ENCODE measurements at regions not wholly inside any gene's neighbourhood (a gene's known extent, or its start where the extent isn't known, plus 50 kb on each side); places are given as distances from the start of the nearest gene placed in this dataset.

DNA sequence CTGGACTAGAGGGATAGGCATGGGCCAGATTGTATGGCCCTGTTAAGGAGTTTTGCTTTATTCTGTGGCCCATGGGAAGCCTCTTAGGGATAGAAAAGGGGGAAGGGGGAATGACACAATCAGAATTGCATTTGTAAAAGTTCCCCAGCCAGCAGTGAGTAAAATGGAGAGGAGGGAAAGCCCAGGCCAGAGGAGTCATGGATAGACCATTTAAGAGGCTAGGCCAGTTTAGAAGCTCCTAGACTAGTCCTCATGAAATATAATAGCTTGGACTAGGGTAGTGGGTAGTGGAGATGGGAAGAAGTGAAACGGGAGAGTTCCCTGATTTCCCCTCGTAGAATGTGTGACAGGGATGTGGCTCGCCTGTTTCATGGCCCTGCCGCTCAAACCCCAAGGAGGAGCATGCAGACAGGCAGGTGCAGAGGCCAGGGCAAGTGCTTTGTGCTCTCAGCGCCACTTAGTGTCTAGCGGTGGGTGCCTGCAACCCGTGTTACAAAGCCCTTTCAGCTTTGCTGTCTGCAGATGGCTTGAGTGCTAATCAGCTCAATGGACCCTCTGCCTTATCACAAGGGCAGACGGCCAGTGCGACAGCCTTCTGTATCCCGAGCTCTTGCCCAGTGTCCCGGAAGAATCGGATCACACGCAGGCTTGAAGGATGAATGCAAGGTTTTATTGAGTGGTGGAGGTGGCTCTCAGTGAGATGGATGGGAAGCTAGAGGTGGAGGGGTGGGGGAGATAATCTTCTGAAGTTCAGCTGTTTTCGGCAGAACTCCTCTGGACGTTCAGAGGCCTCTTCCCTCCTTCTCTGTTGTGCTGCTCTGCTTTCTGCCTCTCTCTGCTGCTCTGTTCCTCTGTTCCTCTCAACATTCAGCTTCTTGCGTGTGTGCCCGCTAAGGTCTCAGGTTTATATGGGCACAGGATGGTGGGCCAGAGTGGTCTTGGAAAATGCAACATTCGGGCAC, 141.1 kb downstream of the CEP57L1 start:
- 80 to 81% (median 81%) methylated on average over 17 to 18 of the region's 18 CpGs for WGBS, 3 donors
- H3K4me3 ChIP-seq, result no peak overlapping the region
- H3K9me3 ChIP-seq, result no peaks in the 10 kb centered on the region
- H3K36me3 ChIP-seq (ENCODE audit: insufficient read depth in 1 of 2, low read depth in 1 of 2), result no peaks in the 10 kb centered on the region
- H3K27me3 ChIP-seq (ENCODE audit: insufficient read depth in 3 of 3, low read length in 2 of 3), result no peaks in the 10 kb centered on the region
- ATAC-seq (no peak), DNase-seq (no peak)
- TF ChIP-seq, protein P1, sequence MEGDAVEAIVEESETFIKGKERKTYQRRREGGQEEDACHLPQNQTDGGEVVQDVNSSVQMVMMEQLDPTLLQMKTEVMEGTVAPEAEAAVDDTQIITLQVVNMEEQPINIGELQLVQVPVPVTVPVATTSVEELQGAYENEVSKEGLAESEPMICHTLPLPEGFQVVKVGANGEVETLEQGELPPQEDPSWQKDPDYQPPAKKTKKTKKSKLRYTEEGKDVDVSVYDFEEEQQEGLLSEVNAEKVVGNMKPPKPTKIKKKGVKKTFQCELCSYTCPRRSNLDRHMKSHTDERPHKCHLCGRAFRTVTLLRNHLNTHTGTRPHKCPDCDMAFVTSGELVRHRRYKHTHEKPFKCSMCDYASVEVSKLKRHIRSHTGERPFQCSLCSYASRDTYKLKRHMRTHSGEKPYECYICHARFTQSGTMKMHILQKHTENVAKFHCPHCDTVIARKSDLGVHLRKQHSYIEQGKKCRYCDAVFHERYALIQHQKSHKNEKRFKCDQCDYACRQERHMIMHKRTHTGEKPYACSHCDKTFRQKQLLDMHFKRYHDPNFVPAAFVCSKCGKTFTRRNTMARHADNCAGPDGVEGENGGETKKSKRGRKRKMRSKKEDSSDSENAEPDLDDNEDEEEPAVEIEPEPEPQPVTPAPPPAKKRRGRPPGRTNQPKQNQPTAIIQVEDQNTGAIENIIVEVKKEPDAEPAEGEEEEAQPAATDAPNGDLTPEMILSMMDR (IDR thresholded peaks at IDR 0.05), result no peak
- no peak overlapping the region for H3K27ac ChIP-seq
- intact Hi-C loops (cut with DNase I), result loop anchor here in 1 of 2 donors (10.0 kb wide), 1 partner anchor 48 kb away; no protein-coding TSS in a partner anchor
- peaks cover 25% of the 10 kb centered on the region for H3K4me1 ChIP-seq

DNA sequence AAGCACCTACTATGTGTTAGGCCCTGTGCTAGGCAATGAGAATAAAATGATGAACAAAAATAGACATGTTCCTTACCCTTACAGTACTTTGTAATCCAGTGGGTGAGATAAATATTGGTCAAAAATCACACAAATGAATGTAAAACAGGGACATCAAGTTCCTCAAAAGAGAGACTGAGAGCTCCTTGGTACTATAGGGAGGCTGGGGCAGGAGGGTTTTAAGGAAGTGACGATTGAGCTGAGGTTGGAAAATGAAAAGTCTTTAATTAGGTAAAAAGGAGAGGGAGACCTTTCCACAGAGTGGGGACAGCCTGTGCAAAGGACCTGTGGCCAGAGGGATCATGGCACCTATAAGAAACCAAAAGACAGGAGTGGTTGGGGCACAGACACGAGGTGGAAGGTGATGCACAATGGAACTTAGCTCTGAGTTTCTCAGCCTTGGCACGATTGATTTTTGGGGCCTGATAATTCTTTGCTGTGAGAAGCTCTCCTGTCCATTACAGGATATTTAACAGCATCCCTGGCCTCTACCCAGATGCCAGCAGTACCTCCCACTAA, 140.3 kb downstream of the CEP57L1 start:
- TF ChIP-seq, protein P1 (IDR thresholded peaks at IDR 0.05), result no peak
- DNase-seq (no peak), ATAC-seq (no peak)
- H3K4me3 ChIP-seq, result no peak overlapping the region
- intact Hi-C loops (cut with DNase I), result loop anchor here in 1 of 2 donors (10.0 kb wide), 1 partner anchor 49 kb away; no protein-coding TSS in a partner anchor
- H3K27me3 ChIP-seq (ENCODE audit: insufficient read depth in 3 of 3, low read length in 2 of 3), result no peaks in the 10 kb centered on the region
- H3K4me1 ChIP-seq, result peaks cover 17% of the 10 kb centered on the region
- no peaks in the 10 kb centered on the region for H3K36me3 ChIP-seq (ENCODE audit: insufficient read depth in 1 of 2, low read depth in 1 of 2)
- WGBS, 3 donors, result 93 to 97% (median 94%) methylated on average over 3 of the region's 3 CpGs
- H3K9me3 ChIP-seq, result no peaks in the 10 kb centered on the region
- H3K27ac ChIP-seq, result no peak overlapping the region

- intact Hi-C loops (cut with DNase I), result loop anchor here in 1 of 2 donors (10.0 kb wide), 1 partner anchor 54 kb away; no protein-coding TSS in a partner anchor
- Histone ChIP-seq H3K36me3 (ENCODE audit: insufficient read depth in 1 of 2, low read depth in 1 of 2) (no peaks in the 10 kb centered on the region), H3K4me1 (no peaks in the 10 kb centered on the region), H3K27ac (no peak overlapping the region), H3K9me3 (no peaks in the 10 kb centered on the region), H3K4me3 (no peak overlapping the region), H3K27me3 (ENCODE audit: insufficient read depth in 3 of 3, low read length in 2 of 3) (no peaks in the 10 kb centered on the region)
- WGBS, 3 donors, result 75 to 98% (median 79%) methylated on average over 7 of the region's 7 CpGs
- DNase-seq (no peak), ATAC-seq (no peak)
- TF ChIP-seq, protein P1 (IDR thresholded peaks at IDR 0.05), result no peak
Observed at GRCh38 chr6:109230453-109230852, 135.1 kb downstream of the CEP57L1 start.

DNA sequence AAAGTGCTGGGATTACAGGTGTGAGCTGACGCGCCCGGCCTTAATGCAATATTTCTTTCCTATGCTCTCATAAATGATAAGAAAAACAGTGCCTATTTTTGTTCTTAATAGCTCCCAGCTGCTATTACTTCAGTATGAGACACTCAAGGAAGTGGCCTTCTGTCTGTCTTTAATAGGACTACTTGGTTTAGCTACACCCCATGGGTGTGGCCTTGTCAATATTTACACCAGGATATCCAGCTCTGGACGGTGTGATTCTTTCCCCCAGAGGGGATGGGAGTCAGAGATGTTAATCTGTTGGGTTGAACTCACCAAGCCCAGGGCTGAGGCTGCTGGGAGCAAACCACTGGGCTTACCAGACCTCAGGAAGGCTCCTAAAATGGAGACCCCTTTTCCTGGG, 134.2 kb downstream of the CEP57L1 start:
- no peak for ATAC-seq
- DNase-seq, result no peak
- H3K36me3 ChIP-seq (ENCODE audit: insufficient read depth in 1 of 2, low read depth in 1 of 2), result no peaks in the 10 kb centered on the region
- 79 to 85% (median 80%) methylated on average over 4 of the region's 4 CpGs for WGBS, 3 donors
- H3K27me3 ChIP-seq (ENCODE audit: insufficient read depth in 3 of 3, low read length in 2 of 3), result no peaks in the 10 kb centered on the region
- TF ChIP-seq, protein P1 (IDR thresholded peaks at IDR 0.05), result no peak
- H3K9me3 ChIP-seq, result no peaks in the 10 kb centered on the region
- intact Hi-C loops (cut with DNase I), result loop anchor here in 1 of 2 donors (5.0 kb wide), 1 partner anchor 63 kb away; no protein-coding TSS in a partner anchor
- H3K27ac ChIP-seq, result no peak overlapping the region
- peaks cover 4% of the 10 kb centered on the region for H3K4me1 ChIP-seq
- no peak overlapping the region for H3K4me3 ChIP-seq

Measured in psoas muscle (tissue), 7 donors.